DND-41 (cell line): ENCODE measurements at regions not wholly inside any gene's neighbourhood (a gene's known extent, or its start where the extent isn't known, plus 50 kb on each side); places are given as distances from the start of the nearest gene placed in this dataset.

ENCODE experiments used
- EZH2 ChIP-seq: IDR thresholded peaks from 3 replicates; pipeline ENCODE4 v1.6.1; 2012; ENCODE audit warnings: borderline replicate concordance, low read depth, mild to moderate bottlenecking, moderate library complexity, low read length, inconsistent platforms; ENCODE audit not compliant: severe bottlenecking
- TF ChIP-seq, protein P1 (sequence below): IDR thresholded peaks from 2 replicates; pipeline ENCODE4 v1.5.1; 2012; ENCODE audit warnings: borderline replicate concordance, low read length, moderate library complexity, mild to moderate bottlenecking; ENCODE audit not compliant: poor library complexity, severe bottlenecking; ENCODE audit errors: extremely low read depth

- TF ChIP-seq, protein P1, sequence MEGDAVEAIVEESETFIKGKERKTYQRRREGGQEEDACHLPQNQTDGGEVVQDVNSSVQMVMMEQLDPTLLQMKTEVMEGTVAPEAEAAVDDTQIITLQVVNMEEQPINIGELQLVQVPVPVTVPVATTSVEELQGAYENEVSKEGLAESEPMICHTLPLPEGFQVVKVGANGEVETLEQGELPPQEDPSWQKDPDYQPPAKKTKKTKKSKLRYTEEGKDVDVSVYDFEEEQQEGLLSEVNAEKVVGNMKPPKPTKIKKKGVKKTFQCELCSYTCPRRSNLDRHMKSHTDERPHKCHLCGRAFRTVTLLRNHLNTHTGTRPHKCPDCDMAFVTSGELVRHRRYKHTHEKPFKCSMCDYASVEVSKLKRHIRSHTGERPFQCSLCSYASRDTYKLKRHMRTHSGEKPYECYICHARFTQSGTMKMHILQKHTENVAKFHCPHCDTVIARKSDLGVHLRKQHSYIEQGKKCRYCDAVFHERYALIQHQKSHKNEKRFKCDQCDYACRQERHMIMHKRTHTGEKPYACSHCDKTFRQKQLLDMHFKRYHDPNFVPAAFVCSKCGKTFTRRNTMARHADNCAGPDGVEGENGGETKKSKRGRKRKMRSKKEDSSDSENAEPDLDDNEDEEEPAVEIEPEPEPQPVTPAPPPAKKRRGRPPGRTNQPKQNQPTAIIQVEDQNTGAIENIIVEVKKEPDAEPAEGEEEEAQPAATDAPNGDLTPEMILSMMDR, result no peak
- no peak for TF ChIP-seq EZH2
Observed at GRCh38 chr15:79609506-79609905, 177.4 kb downstream of the MINAR1 start.
